ENCODE measurements at regions not wholly inside any gene's neighbourhood (a gene's known extent, or its start where the extent isn't known, plus 50 kb on each side); places are given as distances from the start of the nearest gene placed in this dataset.

GRCh38 chr2:142462306-142462705 lies 331.5 kb upstream of the LRP1B start:
- TF ChIP-seq CTCF (conservative IDR thresholded peaks at IDR 0.05 in 1 of 2, IDR thresholded peaks at IDR 0.05 in 1 of 2; ENCODE audit: low read depth in 1 of 2, low read length in 2 of 2) (no peak), EZH2 (IDR thresholded peaks at IDR 0.05; ENCODE audit: low read length, missing control alignments) (no peak)
